K562 (cell line): ENCODE measurements at regions not wholly inside any gene's neighbourhood (a gene's known extent, or its start where the extent isn't known, plus 50 kb on each side); places are given as distances from the start of the nearest gene placed in this dataset.

Source experiments
- CSDE1 ChIP-seq, 2 experiments: fragments of 450-650 bp; IDR thresholded peaks; 2 replicates each; pipeline ENCODE4 v1.6.1; 2016; ENCODE audit warnings: mild to moderate bottlenecking in 1 of 2
- ELF1 ChIP-seq: fragments of 200-800 bp; sonication (Bioruptor generic); IDR thresholded peaks from 2 replicates; pipeline ENCODE4 v1.6.1; 2016; ENCODE audit warnings: missing genetic modification characterization, missing compliant biosample characterization
- JUNB ChIP-seq: fragments of 450-650 bp; formaldehyde crosslinking; conservative IDR thresholded peaks from 2 replicates; pipeline ENCODE4 v1.4.0; 2020; ENCODE audit warnings: mild to moderate bottlenecking
- NR2C1 ChIP-seq, 2 experiments: fragments of 450-650 bp; IDR thresholded peaks; 2 replicates each; pipeline ENCODE4 v1.6.1; 2017; ENCODE audit warnings: mild to moderate bottlenecking in 2 of 2, antibody characterized with exemption in 1 of 2, inconsistent platforms in 1 of 2, missing compliant biosample characterization in 1 of 2, missing genetic modification characterization in 1 of 2
- POLR2AphosphoS5 ChIP-seq: IDR thresholded peaks from 2 replicates; pipeline ENCODE4 v1.6.1; 2011; ENCODE audit warnings: mild to moderate bottlenecking, low read depth, low read length, moderate library complexity; ENCODE audit not compliant: control insufficient read depth, insufficient read depth
- SAP30 ChIP-seq: fragments of 200-600 bp; sonication (generic); IDR thresholded peaks from 2 replicates; pipeline ENCODE4 v1.6.1; 2012; ENCODE audit warnings: borderline replicate concordance, low read depth, mild to moderate bottlenecking, moderate library complexity, low read length, control low read depth, inconsistent platforms; ENCODE audit not compliant: insufficient read depth, poor library complexity, severe bottlenecking
- ZNF12 ChIP-seq: sonication (generic); formaldehyde crosslinking; IDR thresholded peaks from 2 replicates; pipeline ENCODE4 v1.4.0; 2020; ENCODE audit warnings: mild to moderate bottlenecking, missing genetic modification reagents
- ZNF395 ChIP-seq: fragments of 200-800 bp; sonication (Bioruptor generic); IDR thresholded peaks from 2 replicates; pipeline ENCODE4 v1.6.1; 2017; ENCODE audit warnings: missing genetic modification characterization, missing compliant biosample characterization
- ZNF518B ChIP-seq: fragments of 250-450 bp; sonication (Bioruptor Pico); IDR thresholded peaks from 2 replicates; pipeline ENCODE4 v1.5.0; 2021; ENCODE audit warnings: mild to moderate bottlenecking, moderate library complexity
- TF ChIP-seq, protein P1 (sequence below): fragments of 450-650 bp; IDR thresholded peaks from 2 replicates; pipeline ENCODE4 v1.6.1; 2017; ENCODE audit warnings: antibody characterized with exemption, mild to moderate bottlenecking
- TF ChIP-seq, protein P2 (sequence below), 3 experiments: fragments of 200-800 bp in 1 of 3; fragments of 250-450 bp in 1 of 3; fragments of 450-650 bp in 1 of 3; sonication (Bioruptor Pico) in 1 of 3; sonication (Bioruptor generic) in 1 of 3; formaldehyde crosslinking in 1 of 3; IDR thresholded peaks; 2 replicates each; pipeline versions ENCODE4 v1.6.1 to v1.8.0; 2016 to 2022; ENCODE audit warnings: mild to moderate bottlenecking in 2 of 3, missing genetic modification characterization in 2 of 3, missing compliant biosample characterization in 1 of 3, moderate library complexity in 1 of 3

DNA sequence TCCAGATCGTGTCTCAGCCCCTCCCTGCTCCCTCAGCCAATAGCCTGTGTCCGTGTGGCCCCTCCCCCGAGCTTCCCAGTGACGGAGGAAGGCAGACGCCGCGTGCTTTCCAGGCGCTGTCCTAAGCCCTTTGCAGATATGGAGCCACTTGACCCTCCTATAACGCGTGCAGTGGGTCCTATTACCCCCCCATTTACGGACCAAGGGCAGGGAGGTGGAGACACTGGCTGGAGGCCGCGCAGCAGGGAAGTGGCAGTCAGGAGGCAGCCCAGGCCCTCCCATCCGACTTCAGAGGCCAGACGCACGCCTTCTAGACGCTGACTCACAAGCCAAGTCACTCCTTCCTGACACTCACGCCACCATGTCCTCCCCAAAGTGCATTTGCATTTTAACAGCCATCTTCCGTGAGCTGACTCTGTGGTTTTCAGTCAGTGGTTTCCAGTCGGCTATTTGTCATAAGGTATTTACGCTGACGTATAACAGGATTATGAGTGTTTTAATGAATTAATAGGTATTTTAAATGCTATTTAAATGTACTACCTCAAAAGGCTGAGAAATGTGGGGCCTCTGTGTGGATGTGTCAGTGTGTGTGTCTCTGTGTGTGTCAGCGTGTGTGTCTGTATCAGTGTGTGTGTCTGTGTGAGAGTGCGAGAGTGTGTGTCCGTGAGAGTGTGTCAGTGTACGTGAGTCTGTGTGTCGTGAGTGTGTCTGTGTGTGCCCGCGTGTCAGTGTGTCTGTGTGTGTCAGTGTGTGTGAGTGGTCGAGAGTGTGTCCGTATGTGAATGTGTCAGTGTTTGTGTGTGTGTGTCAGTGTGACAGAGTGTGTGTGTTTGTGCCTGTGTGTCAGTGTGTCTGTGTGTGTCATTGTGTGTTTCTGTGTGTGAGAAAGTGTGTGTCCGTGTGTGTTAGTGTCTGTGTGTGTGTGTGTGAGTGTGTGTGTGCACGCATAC, 92.0 kb upstream of the INSIG1 start (continued):
- TF ChIP-seq, protein P1, sequence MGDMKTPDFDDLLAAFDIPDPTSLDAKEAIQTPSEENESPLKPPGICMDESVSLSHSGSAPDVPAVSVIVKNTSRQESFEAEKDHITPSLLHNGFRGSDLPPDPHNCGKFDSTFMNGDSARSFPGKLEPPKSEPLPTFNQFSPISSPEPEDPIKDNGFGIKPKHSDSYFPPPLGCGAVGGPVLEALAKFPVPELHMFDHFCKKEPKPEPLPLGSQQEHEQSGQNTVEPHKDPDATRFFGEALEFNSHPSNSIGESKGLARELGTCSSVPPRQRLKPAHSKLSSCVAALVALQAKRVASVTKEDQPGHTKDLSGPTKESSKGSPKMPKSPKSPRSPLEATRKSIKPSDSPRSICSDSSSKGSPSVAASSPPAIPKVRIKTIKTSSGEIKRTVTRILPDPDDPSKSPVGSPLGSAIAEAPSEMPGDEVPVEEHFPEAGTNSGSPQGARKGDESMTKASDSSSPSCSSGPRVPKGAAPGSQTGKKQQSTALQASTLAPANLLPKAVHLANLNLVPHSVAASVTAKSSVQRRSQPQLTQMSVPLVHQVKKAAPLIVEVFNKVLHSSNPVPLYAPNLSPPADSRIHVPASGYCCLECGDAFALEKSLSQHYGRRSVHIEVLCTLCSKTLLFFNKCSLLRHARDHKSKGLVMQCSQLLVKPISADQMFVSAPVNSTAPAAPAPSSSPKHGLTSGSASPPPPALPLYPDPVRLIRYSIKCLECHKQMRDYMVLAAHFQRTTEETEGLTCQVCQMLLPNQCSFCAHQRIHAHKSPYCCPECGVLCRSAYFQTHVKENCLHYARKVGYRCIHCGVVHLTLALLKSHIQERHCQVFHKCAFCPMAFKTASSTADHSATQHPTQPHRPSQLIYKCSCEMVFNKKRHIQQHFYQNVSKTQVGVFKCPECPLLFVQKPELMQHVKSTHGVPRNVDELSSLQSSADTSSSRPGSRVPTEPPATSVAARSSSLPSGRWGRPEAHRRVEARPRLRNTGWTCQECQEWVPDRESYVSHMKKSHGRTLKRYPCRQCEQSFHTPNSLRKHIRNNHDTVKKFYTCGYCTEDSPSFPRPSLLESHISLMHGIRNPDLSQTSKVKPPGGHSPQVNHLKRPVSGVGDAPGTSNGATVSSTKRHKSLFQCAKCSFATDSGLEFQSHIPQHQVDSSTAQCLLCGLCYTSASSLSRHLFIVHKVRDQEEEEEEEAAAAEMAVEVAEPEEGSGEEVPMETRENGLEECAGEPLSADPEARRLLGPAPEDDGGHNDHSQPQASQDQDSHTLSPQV, result peak; percentile 95; the same call in 1 of the 2 replicates
- TF ChIP-seq NR2C1 (IDR thresholded peaks at IDR 0.05) (no peak; the same call in none of the 2 replicates), NR2C1 (tag; IDR thresholded peaks at IDR 0.05) (peak; percentile 72), CSDE1 (IDR thresholded peaks at IDR 0.05) (peak; percentile 55 to 90), ZNF12 (peak; percentile 78; the same call in 1 of the 2 replicates), POLR2AphosphoS5 (peak; percentile 74), JUNB (no peak), ZNF395 (CRISPR knock-in tag) (peak; percentile 97), ELF1 (peak; percentile 83; the same call in 1 of the 2 replicates), SAP30 (no peak), ZNF518B (CRISPR knock-in tag) (no peak)
- TF ChIP-seq, protein P2, sequence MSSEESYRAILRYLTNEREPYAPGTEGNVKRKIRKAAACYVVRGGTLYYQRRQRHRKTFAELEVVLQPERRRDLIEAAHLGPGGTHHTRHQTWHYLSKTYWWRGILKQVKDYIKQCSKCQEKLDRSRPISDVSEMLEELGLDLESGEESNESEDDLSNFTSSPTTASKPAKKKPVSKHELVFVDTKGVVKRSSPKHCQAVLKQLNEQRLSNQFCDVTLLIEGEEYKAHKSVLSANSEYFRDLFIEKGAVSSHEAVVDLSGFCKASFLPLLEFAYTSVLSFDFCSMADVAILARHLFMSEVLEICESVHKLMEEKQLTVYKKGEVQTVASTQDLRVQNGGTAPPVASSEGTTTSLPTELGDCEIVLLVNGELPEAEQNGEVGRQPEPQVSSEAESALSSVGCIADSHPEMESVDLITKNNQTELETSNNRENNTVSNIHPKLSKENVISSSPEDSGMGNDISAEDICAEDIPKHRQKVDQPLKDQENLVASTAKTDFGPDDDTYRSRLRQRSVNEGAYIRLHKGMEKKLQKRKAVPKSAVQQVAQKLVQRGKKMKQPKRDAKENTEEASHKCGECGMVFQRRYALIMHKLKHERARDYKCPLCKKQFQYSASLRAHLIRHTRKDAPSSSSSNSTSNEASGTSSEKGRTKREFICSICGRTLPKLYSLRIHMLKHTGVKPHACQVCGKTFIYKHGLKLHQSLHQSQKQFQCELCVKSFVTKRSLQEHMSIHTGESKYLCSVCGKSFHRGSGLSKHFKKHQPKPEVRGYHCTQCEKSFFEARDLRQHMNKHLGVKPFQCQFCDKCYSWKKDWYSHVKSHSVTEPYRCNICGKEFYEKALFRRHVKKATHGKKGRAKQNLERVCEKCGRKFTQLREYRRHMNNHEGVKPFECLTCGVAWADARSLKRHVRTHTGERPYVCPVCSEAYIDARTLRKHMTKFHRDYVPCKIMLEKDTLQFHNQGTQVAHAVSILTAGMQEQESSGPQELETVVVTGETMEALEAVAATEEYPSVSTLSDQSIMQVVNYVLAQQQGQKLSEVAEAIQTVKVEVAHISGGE (CRISPR knock-in tag; IDR thresholded peaks at IDR 0.05), result peak in 1 of 3 experiments; percentile 67; a peak in 2 of 6 replicates
